Activated B cell treated with CpG ODN at 0.5 μM for 24 hours (primary cell): ENCODE measurements at regions not wholly inside any gene's neighbourhood (a gene's known extent, or its start where the extent isn't known, plus 50 kb on each side); places are given as distances from the start of the nearest gene placed in this dataset.

Experiments
- ATAC-seq: fragments of 200-7000 bp; cut with Tn5 transposase; one replicate; pipeline ENCODE4 v1.10.0; 2021; ENCODE audit warnings: low read depth, mild to moderate bottlenecking, moderate library complexity
- CTCF ChIA-PET: fragments of 350-600 bp; sonication (Branson Sonifier 250); formaldehyde crosslinking; loops from one replicate; lab custom pipeline; 2021; ENCODE audit warnings: antibody characterized with exemption; lab: Charles Lee
- POLR2A ChIA-PET: fragments of 350-600 bp; sonication (Branson Sonifier 250); formaldehyde crosslinking; loops from one replicate; lab custom pipeline; 2021; ENCODE audit warnings: antibody characterized with exemption; lab: Charles Lee
- DNase-seq: peaks from one replicate; pipeline ENCODE4 v3.0.0; 2022
- H3K27ac Mint-ChIP-seq: one replicate; pipeline ENCODE4 v1.8.0; 2020; ENCODE audit warnings: mixed read lengths
- H3K27me3 Mint-ChIP-seq: one replicate; pipeline ENCODE4 v1.8.0; 2021; ENCODE audit warnings: mixed read lengths
- H3K36me3 Mint-ChIP-seq: one replicate; pipeline ENCODE4 v1.8.0; 2021; ENCODE audit warnings: low read depth, mixed read lengths
- H3K4me1 Mint-ChIP-seq: one replicate; pipeline ENCODE4 v1.8.0; 2021; ENCODE audit warnings: mixed read lengths
- H3K4me3 Mint-ChIP-seq: one replicate; pipeline ENCODE4 v1.8.0; 2020; ENCODE audit warnings: mild to moderate bottlenecking, mixed read lengths
- H3K9me3 Mint-ChIP-seq: one replicate; pipeline ENCODE4 v1.8.0; 2020; ENCODE audit warnings: mixed read lengths
- intact Hi-C: fragments of 100-400 bp; cut with micrococcal nuclease; formaldehyde crosslinking; loops from one replicate; pipeline ENCODE4 v1.15.1; 2024
- TF ChIP-seq, protein P1 (sequence below): fragments of 200-600 bp; IDR thresholded peaks from one replicate; pipeline ENCODE4 v1.8.0; 2022; ENCODE audit warnings: antibody characterized with exemption, mild to moderate bottlenecking

DNA sequence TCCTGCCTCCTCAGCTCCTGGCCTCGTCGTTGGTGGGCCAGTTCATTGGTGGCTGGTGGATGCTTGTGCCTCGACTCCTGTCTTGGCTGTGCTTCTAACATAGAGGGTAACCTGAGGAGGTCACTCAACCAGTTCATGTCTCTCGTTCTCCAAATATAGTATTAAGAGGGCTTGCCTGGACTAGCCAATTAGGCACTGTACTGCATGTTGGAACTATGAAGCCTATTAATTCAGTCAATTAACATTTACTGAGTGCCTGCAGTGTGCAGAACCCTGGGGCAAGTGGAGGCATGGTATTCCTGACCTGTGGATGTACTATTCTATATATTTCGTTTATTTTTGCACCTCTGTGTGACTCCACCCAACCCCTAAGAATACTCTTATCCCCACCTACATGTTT lies 89.9 kb upstream of the PELI1 start:
- H3K4me1 Mint-ChIP-seq = peaks cover 10% of the 10 kb centered on the region
- no peak overlapping the region for H3K27ac Mint-ChIP-seq
- H3K36me3 Mint-ChIP-seq = no peaks in the 10 kb centered on the region
- TF ChIP-seq, protein P1, sequence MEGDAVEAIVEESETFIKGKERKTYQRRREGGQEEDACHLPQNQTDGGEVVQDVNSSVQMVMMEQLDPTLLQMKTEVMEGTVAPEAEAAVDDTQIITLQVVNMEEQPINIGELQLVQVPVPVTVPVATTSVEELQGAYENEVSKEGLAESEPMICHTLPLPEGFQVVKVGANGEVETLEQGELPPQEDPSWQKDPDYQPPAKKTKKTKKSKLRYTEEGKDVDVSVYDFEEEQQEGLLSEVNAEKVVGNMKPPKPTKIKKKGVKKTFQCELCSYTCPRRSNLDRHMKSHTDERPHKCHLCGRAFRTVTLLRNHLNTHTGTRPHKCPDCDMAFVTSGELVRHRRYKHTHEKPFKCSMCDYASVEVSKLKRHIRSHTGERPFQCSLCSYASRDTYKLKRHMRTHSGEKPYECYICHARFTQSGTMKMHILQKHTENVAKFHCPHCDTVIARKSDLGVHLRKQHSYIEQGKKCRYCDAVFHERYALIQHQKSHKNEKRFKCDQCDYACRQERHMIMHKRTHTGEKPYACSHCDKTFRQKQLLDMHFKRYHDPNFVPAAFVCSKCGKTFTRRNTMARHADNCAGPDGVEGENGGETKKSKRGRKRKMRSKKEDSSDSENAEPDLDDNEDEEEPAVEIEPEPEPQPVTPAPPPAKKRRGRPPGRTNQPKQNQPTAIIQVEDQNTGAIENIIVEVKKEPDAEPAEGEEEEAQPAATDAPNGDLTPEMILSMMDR = no peak
- ATAC-seq (no peak), DNase-seq (no peak)
- H3K9me3 Mint-ChIP-seq = no peaks in the 10 kb centered on the region
- POLR2A ChIA-PET = no interaction called here
- intact Hi-C loops = no loop called here
- no peaks in the 10 kb centered on the region for H3K27me3 Mint-ChIP-seq
- CTCF ChIA-PET = no interaction called here
- no peak overlapping the region for H3K4me3 Mint-ChIP-seq

DNA sequence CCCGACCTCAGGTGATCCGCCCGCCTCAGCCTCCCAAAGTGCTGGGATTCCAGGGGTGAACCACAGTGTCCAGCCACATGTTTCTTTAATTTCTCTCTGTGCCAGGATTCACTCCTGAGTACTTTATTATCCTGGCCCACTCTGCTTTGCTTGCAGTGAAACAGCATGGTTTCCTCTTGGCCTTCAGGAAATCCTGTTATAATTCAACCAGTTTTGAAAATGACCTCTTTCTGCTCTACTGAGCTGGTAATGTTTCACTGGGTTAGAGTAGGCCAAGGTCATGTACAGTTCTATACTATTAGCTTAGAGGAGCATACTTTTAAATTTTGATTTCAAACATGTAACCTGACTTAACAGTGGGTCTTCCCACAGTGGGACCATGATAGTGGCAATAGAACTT lies 90.6 kb upstream of the PELI1 start:
- H3K9me3 Mint-ChIP-seq = no peaks in the 10 kb centered on the region
- no peak overlapping the region for H3K27ac Mint-ChIP-seq
- no peak for ATAC-seq
- H3K27me3 Mint-ChIP-seq = no peaks in the 10 kb centered on the region
- H3K36me3 Mint-ChIP-seq = no peaks in the 10 kb centered on the region
- ChIA-PET POLR2A (no interaction called here), CTCF (no interaction called here)
- TF ChIP-seq, protein P1 = no peak
- no peak for DNase-seq
- intact Hi-C loops = loop anchor here (5.0 kb wide), 1 partner anchor 38 kb away; no protein-coding TSS in a partner anchor
- no peak overlapping the region for H3K4me3 Mint-ChIP-seq
- H3K4me1 Mint-ChIP-seq = peaks cover 10% of the 10 kb centered on the region

DNA sequence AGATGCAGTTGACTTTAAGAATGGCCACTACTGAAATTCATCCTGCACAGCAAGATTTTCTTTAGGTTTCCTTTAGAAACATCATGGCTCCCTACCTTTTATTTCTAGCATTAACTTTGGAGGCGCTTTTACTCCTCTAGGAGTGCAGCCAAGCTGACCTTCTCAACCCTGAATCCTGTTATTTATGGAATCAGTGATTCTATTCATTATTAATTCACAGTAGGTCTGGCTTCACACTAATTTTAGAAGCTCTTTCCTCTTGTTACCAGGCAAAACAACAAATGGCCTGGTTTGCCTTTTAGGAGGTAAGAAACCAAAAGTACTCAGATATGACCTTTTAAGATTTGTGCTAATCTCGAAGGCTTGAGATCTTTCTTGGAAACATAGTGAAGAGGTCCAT lies 93.0 kb upstream of the PELI1 start:
- no peak overlapping the region for H3K27ac Mint-ChIP-seq
- ChIA-PET CTCF (interaction anchor here (0.9 kb wide), 1 partner anchor 9 kb away, joined by 3 read pairs; no protein-coding TSS in a partner anchor), POLR2A (interaction anchor here (0.7 kb wide), 1 partner anchor 635 kb away, joined by 4 read pairs; no protein-coding TSS in a partner anchor)
- no peaks in the 10 kb centered on the region for H3K27me3 Mint-ChIP-seq
- ATAC-seq (no peak), DNase-seq (no peak)
- no peaks in the 10 kb centered on the region for H3K9me3 Mint-ChIP-seq
- no peaks in the 10 kb centered on the region for H3K36me3 Mint-ChIP-seq
- peaks cover 7% of the 10 kb centered on the region for H3K4me1 Mint-ChIP-seq
- intact Hi-C loops = loop anchor here (5.0 kb wide), 1 partner anchor 35 kb away; no protein-coding TSS in a partner anchor
- no peak overlapping the region for H3K4me3 Mint-ChIP-seq
- TF ChIP-seq, protein P1 = no peak

DNA sequence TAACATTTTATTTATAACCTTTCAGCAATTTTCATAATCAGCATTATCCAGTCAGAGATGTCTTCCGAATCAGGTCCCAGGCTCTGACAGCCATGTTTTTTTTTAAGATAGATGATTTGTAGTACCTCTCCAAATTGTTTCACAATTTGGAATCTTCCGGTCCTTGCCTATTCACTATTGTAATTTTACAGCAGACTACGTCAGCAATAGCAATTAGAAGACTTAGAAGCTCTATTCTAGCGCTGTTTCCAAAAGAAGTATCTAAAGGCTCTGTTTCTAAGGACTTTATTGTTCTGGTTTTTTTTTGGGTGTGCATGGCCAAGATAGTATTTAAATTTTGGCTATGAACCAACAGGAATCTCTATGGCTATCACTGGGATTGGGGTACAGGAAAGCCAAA lies 94.6 kb upstream of the PELI1 start:
- Mint-ChIP-seq H3K36me3 (no peaks in the 10 kb centered on the region), H3K27ac (no peak overlapping the region), H3K27me3 (no peaks in the 10 kb centered on the region), H3K9me3 (no peaks in the 10 kb centered on the region), H3K4me1 (peaks cover 7% of the 10 kb centered on the region), H3K4me3 (no peak overlapping the region)
- ATAC-seq = no peak
- CTCF ChIA-PET = interaction anchor here (1.1 to 1.3 kb wide), 2 partner anchors 16 to 89 kb away, joined by 3 to 4 read pairs; no protein-coding TSS in a partner anchor
- TF ChIP-seq, protein P1 = no peak
- POLR2A ChIA-PET = no interaction called here
- DNase-seq = no peak
- intact Hi-C loops = loop anchor here (5.0 kb wide), 1 partner anchor 34 kb away; no protein-coding TSS in a partner anchor

DNA sequence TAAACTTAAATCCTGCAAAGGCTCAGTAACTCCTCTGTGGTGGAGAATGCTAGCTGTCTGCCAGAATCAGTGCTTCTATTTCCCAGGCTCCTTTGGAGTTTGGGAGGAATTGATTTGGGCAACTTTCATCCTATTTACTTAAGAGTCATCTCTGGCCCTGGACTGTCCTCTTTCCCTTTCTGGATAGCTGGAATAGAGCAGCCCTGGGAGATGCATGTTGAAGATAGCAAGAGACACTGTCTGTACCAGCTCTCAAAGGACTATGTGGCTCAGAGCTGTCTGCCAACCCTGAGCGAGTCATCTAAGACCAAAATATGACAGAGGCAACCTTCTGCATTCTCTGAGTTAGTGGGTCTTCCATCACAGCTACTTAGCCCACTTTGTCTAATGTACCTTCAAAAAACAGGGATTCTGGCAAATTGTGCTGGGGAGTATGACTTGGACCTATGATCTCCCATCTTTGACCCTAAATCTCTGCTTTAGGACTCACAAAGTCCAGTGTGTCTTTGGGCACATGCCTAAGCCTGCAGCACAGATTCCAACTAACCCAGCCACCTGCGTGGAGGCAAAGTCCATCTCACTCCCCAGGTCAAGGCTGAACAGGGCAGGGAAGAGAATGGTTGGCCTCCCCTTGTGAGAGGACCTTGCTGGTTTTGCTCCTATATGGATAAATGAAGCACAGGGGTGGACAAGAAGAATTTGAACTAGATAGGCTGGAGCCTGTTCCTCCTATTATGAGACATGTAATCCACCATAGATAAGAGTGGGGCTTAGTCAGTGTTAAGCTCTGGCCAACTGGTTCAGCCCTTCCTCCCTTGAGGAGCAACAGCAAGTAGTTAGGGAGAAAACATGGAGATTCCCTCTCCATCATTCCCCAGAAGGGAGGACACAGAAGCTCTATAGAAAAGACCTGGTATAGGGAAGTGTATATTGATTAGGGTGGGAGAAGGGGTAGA lies 99.1 kb upstream of the PELI1 start:
- POLR2A ChIA-PET = no interaction called here

More for the DNA sequence above, 99.1 kb upstream of the PELI1 start:
- ATAC-seq = no peak
- Mint-ChIP-seq H3K4me1 (no peaks in the 10 kb centered on the region), H3K27me3 (no peaks in the 10 kb centered on the region), H3K9me3 (no peaks in the 10 kb centered on the region), H3K4me3 (no peak overlapping the region), H3K36me3 (peaks cover 2% of the 10 kb centered on the region), H3K27ac (no peak overlapping the region)
- DNase-seq = no peak
- intact Hi-C loops = no loop called here
- CTCF ChIA-PET = no interaction called here
- TF ChIP-seq, protein P1 = no peak
